GM21515 (cell line): ENCODE measurements at regions not wholly inside any gene's neighbourhood (a gene's known extent, or its start where the extent isn't known, plus 50 kb on each side); places are given as distances from the start of the nearest gene placed in this dataset.

ENCODE experiments used
- ATAC-seq: cut with Tn5 transposase; IDR thresholded peaks from one replicate; pipeline ENCODE4 v1.9.1; 2021; ENCODE audit not compliant: unreplicated experiment

DNA sequence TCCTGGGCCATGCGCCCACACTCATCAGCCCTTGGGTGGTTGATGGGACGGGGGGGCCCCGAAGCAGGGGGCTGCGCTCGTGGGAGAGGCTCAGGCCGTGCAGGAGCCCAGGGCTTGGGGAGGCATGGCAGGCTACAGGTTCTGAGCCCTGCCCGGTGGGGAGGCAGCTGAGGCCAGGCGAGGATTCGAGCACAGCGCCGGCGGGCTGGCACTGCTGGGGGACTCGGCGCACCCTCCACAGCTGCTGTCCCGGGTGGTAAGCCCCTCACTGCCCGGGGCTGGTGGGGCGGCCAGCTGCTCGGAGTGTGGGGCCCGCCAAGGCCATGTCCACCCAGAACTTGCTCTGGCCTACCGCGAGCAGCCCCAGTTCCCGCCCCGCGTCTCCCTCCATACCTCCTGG lies 295.8 kb upstream of the SEL1L start:
- ATAC-seq, result no peak

DNA sequence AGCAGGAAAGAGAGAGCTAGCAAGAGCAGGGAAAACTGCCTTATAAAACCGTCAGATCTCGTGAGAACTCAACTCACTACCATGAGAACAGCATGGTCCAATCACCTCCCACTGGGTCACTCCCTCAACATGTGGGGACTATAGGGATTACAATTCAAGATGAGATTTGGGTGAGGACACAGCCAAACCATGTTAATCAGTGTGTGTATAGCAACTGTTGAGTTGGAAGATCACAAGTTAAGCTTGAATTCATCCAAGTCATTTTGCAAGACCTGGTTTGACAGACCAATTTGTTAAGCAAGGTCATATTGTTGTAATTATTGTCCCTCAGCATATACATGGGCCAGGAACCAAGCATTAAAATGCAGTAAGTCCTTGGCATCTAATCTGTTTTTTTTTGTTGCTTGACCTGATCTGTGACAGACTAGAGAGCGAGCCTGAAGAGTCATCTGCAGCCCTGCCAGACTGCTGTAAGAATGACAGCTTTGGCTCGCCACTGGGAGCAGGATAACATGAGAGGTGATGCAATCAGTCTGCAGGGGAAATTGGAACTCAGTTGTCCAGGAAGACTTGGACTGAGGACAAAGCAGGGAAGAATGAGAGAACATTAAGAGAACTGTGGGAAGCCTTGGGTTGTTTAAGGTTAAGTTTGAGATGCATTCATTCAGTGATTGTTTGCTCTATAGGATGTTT lies 297.6 kb upstream of the SEL1L start:
- no peak for ATAC-seq

DNA sequence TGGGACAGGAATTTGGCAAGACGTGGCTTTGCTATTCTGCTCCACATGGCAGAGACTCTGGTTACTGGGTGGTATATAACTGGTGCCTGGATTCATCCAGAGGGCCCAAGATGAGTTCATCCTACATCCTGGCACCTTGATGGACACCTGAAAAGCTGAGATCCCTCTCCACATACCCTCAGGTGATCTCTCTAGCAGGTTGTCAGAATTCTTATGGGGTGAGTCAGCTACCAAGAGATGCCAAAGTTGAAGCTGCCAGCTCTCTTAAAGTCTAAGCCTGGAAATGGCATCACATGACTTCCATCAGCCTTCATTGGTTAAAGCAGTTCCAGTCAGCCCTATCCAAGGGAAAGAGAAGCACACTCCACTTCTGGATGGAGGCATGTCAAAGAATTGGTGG lies 300.7 kb upstream of the SEL1L start:
- no peak for ATAC-seq

DNA sequence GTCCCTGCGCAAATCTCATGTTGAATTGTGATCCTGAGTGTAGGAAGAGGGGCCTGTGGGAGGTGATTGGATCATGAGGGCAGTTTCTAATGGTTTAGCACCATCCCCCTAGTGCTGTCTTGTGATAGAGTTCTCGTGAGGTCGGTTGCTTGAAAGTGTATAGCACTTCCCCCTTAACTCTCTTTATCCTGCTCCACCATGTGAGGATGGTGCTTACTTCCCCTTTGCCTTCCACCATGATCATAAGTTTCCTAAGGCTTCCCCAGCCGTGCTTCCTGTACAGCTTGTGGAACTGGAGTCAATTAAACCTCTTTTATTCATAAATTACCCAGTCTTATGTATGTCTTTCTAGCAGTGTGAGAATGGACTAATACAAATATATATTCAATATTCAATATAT lies 303.7 kb upstream of the SEL1L start:
- no peak for ATAC-seq

DNA sequence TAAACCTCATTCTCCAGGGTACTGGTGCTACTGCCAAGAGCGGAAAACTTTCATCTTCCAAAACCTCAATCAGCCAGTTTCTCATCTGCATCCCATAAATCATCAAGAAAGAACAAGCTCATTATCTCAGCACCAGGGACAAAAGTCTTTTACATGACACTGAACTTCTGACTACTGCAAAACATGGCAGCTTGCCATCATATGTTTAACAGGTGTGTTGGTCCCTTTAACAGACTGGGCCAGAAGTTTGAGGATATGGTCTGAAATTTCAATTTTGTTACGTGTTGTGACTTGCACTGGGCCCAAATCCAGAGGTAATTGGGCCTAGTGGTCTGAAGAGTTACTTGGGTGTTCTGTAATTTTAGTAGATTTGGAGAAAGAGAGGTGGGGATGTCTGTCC lies 305.4 kb upstream of the SEL1L start:
- no peak for ATAC-seq

DNA sequence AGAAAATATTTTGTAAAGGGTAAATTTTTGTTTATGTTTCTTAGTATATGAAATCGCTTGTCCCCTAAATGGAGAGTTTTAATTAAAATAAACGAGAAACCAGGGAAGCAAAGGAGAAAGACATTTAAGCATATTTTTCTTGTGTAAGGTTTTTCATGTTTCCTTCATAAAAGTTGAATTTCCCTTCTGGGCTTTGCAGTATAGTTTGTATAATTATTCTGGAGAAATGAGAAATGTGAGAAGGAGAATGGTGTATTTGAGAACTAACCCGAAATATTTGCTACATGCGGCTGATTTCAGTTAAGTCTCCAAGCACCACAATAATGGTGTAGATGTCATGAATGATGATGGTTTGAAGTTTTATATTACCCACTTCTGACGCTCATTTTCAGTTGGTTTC lies 307.7 kb upstream of the SEL1L start:
- no peak for ATAC-seq

DNA sequence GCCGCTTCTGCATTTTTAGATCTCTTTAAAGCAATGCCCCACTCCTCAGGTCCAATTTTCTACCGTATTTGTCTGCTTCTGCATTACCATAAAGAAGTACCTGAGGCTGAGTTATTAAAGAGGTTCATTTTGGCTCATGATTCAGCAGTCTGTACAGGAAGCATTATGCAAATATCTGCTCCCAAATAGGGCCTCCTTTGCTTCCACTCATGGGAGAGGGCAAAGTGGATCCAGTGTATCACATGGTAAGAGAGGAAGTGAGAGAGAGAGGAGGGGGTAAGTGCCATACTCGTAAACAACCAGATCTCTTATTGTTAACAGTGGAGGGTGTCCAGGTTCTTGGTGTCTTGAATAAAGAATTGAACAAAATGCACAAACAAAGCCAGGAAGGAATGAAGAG lies 316.1 kb upstream of the SEL1L start:
- no peak for ATAC-seq

DNA sequence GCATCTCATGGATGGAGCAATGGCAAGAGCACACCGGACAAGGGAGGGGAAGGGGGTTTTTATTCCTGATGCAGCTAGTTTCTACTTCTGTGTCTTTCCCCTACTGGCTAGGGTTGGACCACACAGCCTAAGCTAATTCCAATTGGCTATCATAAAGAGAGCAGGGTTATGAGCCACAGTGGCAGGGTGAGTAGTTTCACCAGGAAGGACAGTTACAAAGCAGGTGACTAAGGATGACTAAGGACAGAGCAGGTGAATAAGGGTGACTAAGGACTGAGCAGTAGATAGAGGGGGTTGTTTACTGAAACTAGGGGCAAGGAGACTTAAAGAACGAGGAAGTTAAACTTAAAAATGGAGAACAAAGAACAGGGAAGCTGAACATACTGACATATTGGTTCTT lies 321.4 kb upstream of the SEL1L start:
- no peak for ATAC-seq

DNA sequence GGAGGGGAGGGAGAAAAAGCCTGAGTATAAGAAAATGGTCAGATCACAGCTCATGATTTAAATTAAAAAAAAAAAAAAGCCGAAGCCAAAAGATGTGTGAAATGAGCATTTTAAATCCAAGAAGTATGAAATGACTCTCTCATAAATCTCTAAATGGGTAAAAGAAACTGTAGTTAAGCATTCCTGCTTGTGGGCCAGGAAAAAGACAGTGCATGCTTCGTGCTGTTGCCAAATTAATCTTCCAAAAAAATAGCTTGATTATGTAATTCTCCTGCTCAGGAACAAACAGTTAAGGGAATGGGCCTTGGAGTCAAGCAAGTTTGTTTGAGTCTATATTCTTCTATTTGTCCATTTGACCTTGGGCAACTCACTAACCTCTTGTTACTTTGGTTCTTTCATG lies 325.4 kb upstream of the SEL1L start:
- ATAC-seq, result no peak

DNA sequence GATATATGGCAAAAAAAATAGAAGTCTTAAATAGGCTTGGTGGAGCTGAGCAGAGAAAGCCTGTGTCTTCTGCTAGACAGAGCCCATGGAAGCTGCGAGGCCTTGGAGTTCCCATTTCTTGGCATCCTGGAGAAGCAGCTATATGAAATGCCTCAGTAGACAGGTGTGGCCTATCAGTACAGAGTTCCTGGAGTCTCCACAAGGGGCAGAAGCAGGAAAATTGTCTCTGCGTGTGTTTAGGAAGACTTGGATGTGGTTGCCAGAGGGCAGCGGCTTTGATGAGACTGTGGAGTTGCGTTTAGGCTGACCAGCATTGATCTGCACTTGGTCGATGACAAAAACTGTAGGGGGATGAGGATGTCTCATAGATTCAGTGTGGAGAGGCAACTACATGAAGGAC lies 334.5 kb upstream of the SEL1L start:
- no peak for ATAC-seq

DNA sequence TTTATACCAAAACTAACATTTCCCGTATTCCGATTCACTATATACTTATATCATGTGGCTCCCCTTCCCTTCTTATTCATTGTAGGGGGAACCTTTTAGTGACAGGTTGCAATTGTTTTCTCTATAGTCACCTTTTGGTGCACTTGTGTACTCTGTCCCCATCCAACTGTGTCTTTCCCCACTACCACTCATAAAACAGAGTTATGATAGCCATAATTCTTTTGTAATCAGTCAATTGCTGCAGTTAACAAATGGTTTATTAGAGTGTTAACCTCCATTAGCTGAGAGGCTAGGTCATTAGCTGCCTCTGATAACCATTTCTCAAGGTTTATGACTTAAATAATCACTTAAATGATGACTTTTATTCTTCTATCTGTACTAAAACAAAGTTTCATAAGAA lies 338.1 kb upstream of the SEL1L start:
- no peak for ATAC-seq

DNA sequence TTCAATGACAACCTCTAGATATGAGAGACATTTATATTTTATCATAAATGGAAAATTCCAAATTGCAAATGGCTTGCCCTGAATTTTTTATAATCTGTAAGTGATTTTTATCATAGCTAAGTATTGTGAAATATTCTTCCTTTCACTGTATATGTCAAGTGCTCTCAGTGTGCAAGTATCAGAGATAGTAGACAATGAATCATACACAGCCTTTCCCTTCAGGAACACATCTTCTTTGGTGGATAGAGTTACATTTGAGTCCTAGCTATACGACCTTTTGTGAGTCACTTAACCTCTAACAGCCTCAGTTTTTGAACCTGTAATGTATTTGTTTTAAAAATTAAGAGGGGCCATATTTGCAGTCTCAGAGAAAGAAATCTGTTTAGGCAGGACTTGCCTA lies 350.7 kb upstream of the SEL1L start:
- ATAC-seq, result no peak

DNA sequence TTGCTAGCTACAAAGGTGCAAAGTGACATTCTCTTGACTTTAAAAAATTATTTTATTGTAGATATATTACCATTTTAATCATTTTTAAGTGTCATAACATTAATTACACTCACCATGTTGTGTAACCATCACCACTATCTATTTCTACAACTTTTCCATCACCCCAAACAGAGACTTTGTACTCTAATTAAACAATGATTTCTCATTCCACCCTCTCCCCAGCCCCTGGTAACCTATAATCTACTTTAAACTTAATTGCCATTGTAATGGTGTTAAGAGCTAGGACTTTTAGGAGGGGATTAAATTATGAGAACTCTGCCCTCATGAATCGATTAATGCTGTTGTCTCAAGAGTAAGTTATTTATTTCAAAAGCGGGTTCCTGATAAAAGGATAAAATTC lies 352.9 kb upstream of the SEL1L start:
- ATAC-seq, result no peak

DNA sequence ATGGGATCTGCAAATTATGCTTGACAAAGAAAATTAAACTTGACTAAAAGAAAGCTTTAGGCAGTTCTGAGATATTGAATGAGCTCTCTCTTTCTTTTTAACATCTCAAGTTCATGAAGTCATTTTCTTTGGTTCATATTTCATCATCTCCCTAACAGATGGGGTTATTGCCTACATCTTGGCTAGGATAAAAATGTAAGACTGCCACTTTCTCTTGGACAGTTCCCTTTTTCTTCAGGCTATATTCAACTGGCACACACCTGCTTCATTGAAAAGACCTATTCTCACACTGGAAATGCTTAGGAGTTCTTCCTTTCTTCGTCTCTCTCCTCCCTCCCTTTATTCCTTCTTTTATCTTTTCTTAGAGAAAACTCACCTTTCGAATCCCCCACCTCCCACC lies 355.9 kb upstream of the SEL1L start:
- ATAC-seq, result no peak

DNA sequence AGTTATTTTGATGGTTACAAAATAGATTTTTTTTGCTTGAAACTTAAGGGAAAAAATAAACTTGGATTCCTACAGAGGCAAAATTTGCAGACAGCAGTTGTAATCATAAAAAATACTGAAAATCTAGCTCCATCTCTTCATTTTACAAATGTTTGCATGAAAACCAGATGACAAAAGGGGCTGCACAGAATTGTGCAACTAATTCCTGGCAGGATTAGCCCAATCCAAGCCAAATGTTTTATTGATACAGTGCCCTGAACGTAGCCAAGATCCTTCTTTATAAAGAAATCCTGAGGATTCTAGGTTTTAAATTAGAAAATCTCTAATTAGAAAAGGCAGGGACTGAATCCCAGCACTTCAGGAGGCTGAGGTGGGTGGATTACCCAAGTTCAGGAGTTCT lies 356.4 kb upstream of the SEL1L start:
- ATAC-seq, result no peak

DNA sequence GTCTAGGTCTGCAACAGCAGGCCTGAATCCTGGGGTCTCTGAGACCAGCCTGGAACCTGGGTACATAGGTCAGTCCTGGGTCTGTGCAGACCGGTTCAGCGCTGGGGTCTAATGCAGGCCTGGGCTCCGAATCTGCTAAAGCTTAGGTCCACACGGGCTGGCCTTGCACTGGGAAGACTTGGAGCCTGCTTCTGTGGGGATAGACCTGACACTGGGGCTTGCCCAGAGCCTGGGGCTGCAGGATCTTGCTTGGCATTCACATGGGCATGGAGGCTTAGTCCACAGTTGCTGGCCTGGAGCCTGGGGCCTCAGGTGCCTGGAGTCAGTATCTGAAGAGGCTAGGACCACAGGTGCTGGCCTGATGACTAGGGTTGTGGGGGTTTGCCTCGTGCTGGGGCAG lies 369.8 kb upstream of the SEL1L start:
- ATAC-seq, result no peak

DNA sequence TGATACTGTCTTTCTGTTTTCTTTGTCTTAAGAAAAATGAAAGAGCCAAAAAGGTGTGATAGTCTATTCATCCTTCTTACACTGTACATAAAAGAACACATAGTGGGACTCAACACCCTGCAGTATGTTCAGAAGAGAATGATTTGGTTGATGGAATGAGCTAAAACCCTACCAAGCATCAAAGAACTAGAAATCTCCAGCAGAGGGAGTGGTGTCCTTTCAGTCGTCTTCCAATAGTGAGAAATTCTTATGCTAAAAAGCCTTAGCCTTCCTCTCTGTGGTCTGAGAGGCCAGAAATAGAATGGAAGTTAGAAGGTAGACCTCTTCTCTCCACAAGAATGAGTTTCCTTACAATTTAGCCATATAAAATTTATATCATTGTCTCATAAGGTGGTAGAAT lies 393.4 kb upstream of the SEL1L start:
- ATAC-seq, result no peak

DNA sequence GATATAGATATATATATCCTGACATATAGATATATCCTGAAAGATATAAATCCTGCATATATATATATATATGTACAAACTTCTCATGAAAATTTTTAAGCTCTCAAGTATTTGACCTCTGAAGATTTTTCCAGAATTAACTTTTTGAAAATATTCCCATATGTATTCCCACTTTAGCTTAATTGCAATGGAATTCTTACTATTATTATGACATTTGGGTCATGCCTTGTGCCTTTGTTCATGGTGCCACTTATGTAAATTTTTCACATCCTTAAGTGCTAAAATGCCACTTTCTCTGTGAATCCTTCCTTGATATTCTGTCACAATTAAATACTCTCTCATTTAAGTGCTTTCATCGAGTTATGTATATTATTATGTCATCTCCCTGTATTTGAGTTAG lies 398.2 kb upstream of the SEL1L start:
- no peak for ATAC-seq

DNA sequence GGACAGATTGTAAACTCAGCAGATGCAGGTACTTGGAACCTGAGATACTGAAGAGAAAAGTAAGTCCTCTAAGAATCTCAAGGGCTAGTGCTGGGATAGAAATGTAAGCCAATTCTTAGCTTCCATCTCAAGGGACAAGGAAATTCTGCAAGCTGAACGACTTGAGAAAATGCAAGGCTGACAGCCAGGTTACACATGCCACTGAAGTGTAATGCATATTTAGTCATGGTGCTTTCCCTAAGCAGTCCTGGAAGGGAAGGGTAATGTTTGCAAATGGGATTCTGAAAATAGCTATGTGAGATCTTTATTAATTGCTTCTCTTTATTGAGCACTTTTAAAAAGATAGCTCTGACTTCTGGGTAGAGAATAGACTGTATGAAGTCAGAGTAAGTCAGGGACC lies 402.7 kb upstream of the SEL1L start:
- ATAC-seq, result no peak

DNA sequence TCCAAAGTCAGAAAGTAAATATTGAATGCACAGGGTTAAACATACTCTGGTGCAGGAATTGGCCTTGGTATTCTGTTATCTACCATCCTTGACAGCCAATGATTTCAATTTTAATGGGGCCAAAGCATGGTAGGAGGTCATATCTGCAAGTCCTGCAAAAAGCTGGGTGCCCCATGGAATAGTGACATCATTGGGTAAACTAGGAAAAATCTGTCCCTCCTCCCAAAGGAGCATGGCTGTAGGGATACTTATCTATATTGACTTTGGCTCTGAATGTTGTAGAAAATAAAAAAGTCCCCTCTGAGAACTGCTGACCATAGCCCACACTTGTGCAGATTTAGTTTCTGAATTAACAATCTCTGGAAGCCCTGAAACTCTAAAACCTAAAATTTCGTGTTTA lies 403.2 kb upstream of the SEL1L start:
- ATAC-seq, result no peak

DNA sequence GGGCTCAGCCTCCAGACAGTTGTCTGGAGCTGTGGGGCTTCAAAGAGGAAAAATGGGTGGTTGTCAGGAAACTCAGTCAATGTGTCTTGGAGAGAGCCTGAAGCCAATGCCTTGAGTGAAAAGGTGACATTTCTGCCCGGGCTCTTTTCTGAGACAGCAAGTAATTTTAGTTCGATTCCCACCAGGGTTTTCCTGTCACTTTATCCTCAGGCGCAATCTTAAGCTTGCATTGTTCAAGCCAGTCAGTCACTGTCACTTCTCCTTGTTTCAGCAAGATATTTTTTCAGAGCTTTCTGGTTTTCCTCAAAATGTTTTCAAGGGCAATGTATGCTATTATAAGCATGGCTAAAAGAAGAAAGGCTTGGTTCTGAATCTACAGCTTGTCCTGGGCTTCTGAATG lies 404.7 kb upstream of the SEL1L start:
- no peak for ATAC-seq

DNA sequence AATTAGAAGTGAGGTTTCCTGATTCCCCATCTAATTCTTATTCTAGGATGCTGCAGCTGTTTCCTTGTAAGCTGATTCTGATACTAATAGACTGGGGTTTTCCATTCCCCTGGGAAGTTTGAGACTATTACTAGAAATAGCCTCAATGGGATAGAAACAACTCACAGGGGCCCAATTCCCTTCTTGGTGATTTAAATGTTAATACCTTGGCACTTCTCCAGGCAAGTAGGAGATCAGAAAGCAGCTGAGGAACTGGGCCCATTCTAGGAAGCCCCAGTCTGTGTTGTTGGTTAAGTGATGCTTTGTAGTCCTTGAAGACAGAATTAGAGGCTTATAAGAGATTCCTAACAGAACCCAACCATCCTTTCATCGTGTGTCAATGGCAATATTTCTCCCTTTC lies 407.0 kb upstream of the SEL1L start:
- no peak for ATAC-seq

DNA sequence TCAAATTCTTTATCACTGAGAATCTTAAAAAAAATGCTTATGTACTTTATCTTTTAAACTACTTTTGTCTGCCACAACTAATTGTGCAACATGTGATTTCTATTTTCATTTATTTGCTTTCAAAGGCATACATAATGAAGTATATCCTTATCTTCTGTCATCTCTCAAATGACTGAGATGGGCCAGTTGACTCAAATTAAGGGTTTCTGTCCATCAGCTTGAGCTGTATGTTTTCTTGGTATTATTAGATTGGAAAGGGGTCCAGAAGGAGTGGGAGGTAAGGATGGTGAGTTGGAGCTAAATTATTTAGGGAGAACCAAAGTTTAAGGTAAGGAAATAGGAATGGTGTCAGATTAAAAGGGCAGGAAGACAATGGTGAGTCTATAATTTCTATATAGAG lies 408.4 kb upstream of the SEL1L start:
- no peak for ATAC-seq

DNA sequence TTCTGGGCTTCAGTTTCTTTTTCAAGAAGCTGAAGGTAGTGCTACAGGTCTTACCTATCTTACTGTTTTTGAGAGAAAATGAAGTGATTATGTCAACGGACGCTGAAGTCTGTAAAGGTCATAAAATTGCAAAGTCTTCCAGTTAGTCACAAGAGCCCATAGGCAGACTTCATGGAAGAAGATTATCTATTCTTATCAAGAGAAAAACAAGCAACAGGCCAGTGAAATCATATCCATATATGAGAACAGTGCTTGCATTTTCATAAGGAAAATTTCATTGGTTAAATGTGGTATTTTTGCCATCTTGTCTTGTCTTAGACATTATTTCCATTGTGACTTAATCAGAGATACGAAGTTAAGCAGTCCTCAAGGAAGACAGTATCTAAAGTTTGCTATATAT lies 412.7 kb upstream of the SEL1L start:
- ATAC-seq, result no peak
